ENCODE measurements at regions not wholly inside any gene's neighbourhood (a gene's known extent, or its start where the extent isn't known, plus 50 kb on each side); places are given as distances from the start of the nearest gene placed in this dataset.

DNA sequence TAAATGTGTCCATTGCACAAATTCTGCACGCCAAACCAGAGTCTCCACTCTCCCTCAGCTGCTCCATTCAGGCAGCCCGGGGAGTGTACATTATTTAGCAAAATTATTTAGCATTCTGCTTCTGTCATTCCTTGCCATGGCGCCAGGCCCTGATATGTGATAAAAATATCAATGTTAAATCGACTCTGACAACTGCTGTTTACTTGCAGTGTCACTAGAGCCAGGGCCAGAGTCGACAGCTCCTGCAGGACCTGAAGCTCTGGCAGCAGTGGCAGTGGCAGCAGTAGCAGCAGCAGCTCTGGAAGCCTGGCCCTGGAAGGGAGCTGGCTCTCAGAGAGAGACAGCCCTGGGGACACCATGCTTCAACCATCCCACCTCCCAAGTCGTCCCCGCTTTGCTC lies 224.5 kb downstream of the BUD13 start:
- H3K4me2 ChIP-seq (ENCODE audit: low read depth, low read length), result no peak overlapping the region
- WGBS (ENCODE audit: low lambda C conversion rate), result 50% methylated on average over 7 of the region's 7 CpGs
- no peaks in the 10 kb centered on the region for H3K79me2 ChIP-seq (ENCODE audit: insufficient read depth, low read length)
- no peaks in the 10 kb centered on the region for H3K9me3 ChIP-seq (ENCODE audit: low read length)
- no peaks in the 10 kb centered on the region for H3K36me3 ChIP-seq (replicated peaks in 1 of 2; ENCODE audit: control insufficient read depth in 1 of 2, insufficient read depth in 2 of 2, low read length in 2 of 2)
- CTCF ChIA-PET (ENCODE audit: low intra/inter-chr PET ratio, low total read pairs), result no interaction called here
- POLR2A ChIA-PET, result no interaction called here
- FAIRE-seq (no peak), DNase-seq (ENCODE audit: low spot score) (no peak), ATAC-seq (no peak)
- no TSS peak for BruUV-seq (replicated peaks)
- in situ Hi-C loops (cut with HindIII; ENCODE audit: extremely low pct_ligation_motif_present, low pct_unique_long_range_greater_than_20kb) (no loop called here), intact Hi-C loops (cut with micrococcal nuclease; ENCODE audit: unreplicated experiment) (no loop called here)
- H3K4me3 ChIP-seq (replicated peaks in 1 of 3; ENCODE audit: insufficient read depth in 1 of 3, low read depth in 2 of 3, low read length in 3 of 3), result no peak overlapping the region
- no peak overlapping the region for H2AFZ ChIP-seq (ENCODE audit: low read length)
- peaks cover 4% of the 10 kb centered on the region; the same call in 1 of the 2 replicates for H3K4me1 ChIP-seq (ENCODE audit: insufficient read depth, low read length)
- H4K20me1 ChIP-seq (ENCODE audit: insufficient read depth, low read length), result no peaks in the 10 kb centered on the region
- H3K27me3 ChIP-seq (ENCODE audit: control insufficient read depth in 1 of 2, insufficient read depth in 2 of 2, low read length in 2 of 2), result 0 out of 5 replicates have a peak, but pooled peaks cover 0 to 3% of the 10 kb centered on the region in 2 experiments
- TF ChIP-seq FOXO1 (CRISPR knock-in tag; IDR thresholded peaks at IDR 0.05), result no peak
- TF ChIP-seq, protein P1, sequence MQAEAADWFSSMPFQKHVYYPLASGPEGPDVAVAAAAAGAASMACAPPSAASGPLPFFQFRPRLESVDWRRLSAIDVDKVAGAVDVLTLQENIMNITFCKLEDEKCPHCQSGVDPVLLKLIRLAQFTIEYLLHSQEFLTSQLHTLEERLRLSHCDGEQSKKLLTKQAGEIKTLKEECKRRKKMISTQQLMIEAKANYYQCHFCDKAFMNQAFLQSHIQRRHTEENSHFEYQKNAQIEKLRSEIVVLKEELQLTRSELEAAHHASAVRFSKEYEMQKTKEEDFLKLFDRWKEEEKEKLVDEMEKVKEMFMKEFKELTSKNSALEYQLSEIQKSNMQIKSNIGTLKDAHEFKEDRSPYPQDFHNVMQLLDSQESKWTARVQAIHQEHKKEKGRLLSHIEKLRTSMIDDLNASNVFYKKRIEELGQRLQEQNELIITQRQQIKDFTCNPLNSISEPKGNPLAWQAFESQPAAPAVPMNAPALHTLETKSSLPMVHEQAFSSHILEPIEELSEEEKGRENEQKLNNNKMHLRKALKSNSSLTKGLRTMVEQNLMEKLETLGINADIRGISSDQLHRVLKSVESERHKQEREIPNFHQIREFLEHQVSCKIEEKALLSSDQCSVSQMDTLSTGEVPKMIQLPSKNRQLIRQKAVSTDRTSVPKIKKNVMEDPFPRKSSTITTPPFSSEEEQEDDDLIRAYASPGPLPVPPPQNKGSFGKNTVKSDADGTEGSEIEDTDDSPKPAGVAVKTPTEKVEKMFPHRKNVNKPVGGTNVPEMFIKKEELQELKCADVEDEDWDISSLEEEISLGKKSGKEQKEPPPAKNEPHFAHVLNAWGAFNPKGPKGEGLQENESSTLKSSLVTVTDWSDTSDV (CRISPR knock-in tag; IDR thresholded peaks at IDR 0.05), result no peak
- TF ChIP-seq, protein P2, sequence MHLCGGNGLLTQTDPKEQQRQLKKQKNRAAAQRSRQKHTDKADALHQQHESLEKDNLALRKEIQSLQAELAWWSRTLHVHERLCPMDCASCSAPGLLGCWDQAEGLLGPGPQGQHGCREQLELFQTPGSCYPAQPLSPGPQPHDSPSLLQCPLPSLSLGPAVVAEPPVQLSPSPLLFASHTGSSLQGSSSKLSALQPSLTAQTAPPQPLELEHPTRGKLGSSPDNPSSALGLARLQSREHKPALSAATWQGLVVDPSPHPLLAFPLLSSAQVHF (CRISPR knock-in tag; IDR thresholded peaks at IDR 0.05), result no peak
- TF ChIP-seq ZSCAN12 (CRISPR knock-in tag; IDR thresholded peaks at IDR 0.05), result no peak
- no peak for TF ChIP-seq ZNF678 (CRISPR knock-in tag; IDR thresholded peaks at IDR 0.05)
- no peak for TF ChIP-seq ETV6 (CRISPR knock-in tag; conservative IDR thresholded peaks at IDR 0.05)
- no peak for TF ChIP-seq NONO (IDR thresholded peaks at IDR 0.05)
- TF ChIP-seq NONO (CRISPR knock-in tag; conservative IDR thresholded peaks at IDR 0.05), result no peak
- no peak overlapping the region for H3K9ac ChIP-seq (ENCODE audit: insufficient read depth, low read depth, low read length)
- H3K27ac ChIP-seq (ENCODE audit: extremely low read length, insufficient read depth, low read length), result no peak overlapping the region

Measured in HepG2 (cell line).